ENCODE measurements at regions not wholly inside any gene's neighbourhood (a gene's known extent, or its start where the extent isn't known, plus 50 kb on each side); places are given as distances from the start of the nearest gene placed in this dataset.
"Not testable (repeated sequence)": the region's sequence is repeated elsewhere in the genome, so short reads cannot be mapped to it uniquely, and the experiment has no call there.

GRCh38 chr2:142757111-142757510 is 120.4 kb upstream of the KYNU start:
- no peak for DNase-seq (ENCODE audit: low read depth)

GRCh38 chr2:142756430-142756829 is 121.0 kb upstream of the KYNU start:
- DNase-seq (ENCODE audit: low read depth): no peak

- DNase-seq (ENCODE audit: low read depth): no peak
Measured at GRCh38 chr2:142755191-142755590, 122.3 kb upstream of the KYNU start.

GRCh38 chr2:142754182-142754581 is 123.3 kb upstream of the KYNU start:
- peak; percentile 34 for DNase-seq (ENCODE audit: low read depth)

- no peak for DNase-seq (ENCODE audit: low read depth)
Measured at GRCh38 chr2:142750858-142751257, 126.6 kb upstream of the KYNU start.

- no peak for DNase-seq (ENCODE audit: low read depth)
Measured at GRCh38 chr2:142748559-142749099, 128.8 kb upstream of the KYNU start.

GRCh38 chr2:142745691-142746090 is 131.8 kb upstream of the KYNU start:
- no peak for DNase-seq (ENCODE audit: low read depth)

GRCh38 chr2:142742371-142743214 is 134.9 kb upstream of the KYNU start:
- peak; percentile 23 for DNase-seq (ENCODE audit: low read depth)

- DNase-seq (ENCODE audit: low read depth): no peak
Measured at GRCh38 chr2:142741764-142742269, 135.6 kb upstream of the KYNU start.

- no peak for DNase-seq (ENCODE audit: low read depth)
Measured at GRCh38 chr2:142734770-142735169, 142.7 kb upstream of the KYNU start.

GRCh38 chr2:142734231-142734630 is 143.2 kb upstream of the KYNU start:
- DNase-seq (ENCODE audit: low read depth): no peak

- not testable (repeated sequence) for DNase-seq (ENCODE audit: low read depth)
Measured at GRCh38 chr2:142729814-142730213, 147.7 kb upstream of the KYNU start.

- DNase-seq (ENCODE audit: low read depth): not testable (repeated sequence)
Measured at GRCh38 chr2:142727821-142728478, 149.5 kb upstream of the KYNU start.

GRCh38 chr2:142725386-142725785 is 152.1 kb upstream of the KYNU start:
- DNase-seq (ENCODE audit: low read depth): no peak

GRCh38 chr2:142724713-142725349 is 152.6 kb upstream of the KYNU start:
- DNase-seq (ENCODE audit: low read depth): no peak

- no peak for DNase-seq (ENCODE audit: low read depth)
Measured at GRCh38 chr2:142724186-142724585, 153.3 kb upstream of the KYNU start.

GRCh38 chr2:142723236-142723635 is 154.2 kb upstream of the KYNU start:
- DNase-seq (ENCODE audit: low read depth): no peak

GRCh38 chr2:142722569-142722968 is 154.9 kb upstream of the KYNU start:
- DNase-seq (ENCODE audit: low read depth): peak; percentile 68

GRCh38 chr2:142722086-142722485 is 155.4 kb upstream of the KYNU start:
- no peak for DNase-seq (ENCODE audit: low read depth)

- no peak for DNase-seq (ENCODE audit: low read depth)
Measured at GRCh38 chr2:142721015-142721414, 156.4 kb upstream of the KYNU start.

- no peak for DNase-seq (ENCODE audit: low read depth)
Measured at GRCh38 chr2:142718576-142719155, 158.8 kb upstream of the KYNU start.
